ENCODE measurements at regions not wholly inside any gene's neighbourhood (a gene's known extent, or its start where the extent isn't known, plus 50 kb on each side); places are given as distances from the start of the nearest gene placed in this dataset.

GRCh38 chr4:27098034-27098433 lies 237.4 kb downstream of the STIM2 start:
- TF ChIP-seq SP1 (IDR thresholded peaks at IDR 0.05) (no peak), CTBP1 (IDR thresholded peaks at IDR 0.05; ENCODE audit: borderline replicate concordance) (no peak), FOXM1 (IDR thresholded peaks at IDR 0.05; ENCODE audit: borderline replicate concordance) (no peak), SUZ12 (IDR thresholded peaks at IDR 0.05) (no peak), ELF4 (IDR thresholded peaks at IDR 0.05) (no peak), TARDBP (IDR thresholded peaks at IDR 0.05) (no peak), ZNF384 (IDR thresholded peaks at IDR 0.05) (no peak), BHLHE40 (IDR thresholded peaks at IDR 0.05; ENCODE audit: borderline replicate concordance) (no peak), HDGF (IDR thresholded peaks at IDR 0.05; ENCODE audit: borderline replicate concordance) (no peak), L3MBTL2 (conservative IDR thresholded peaks at IDR 0.05) (no peak), LEF1 (IDR thresholded peaks at IDR 0.05; ENCODE audit: borderline replicate concordance) (no peak), FOXK2 (IDR thresholded peaks at IDR 0.05) (no peak)

All from HEK293T (cell line).